HEK293T (cell line): ENCODE measurements at regions not wholly inside any gene's neighbourhood (a gene's known extent, or its start where the extent isn't known, plus 50 kb on each side); places are given as distances from the start of the nearest gene placed in this dataset.

Experiments used
- BHLHE40 ChIP-seq: fragments of 450-650 bp; IDR thresholded peaks from 2 replicates; pipeline ENCODE4 v1.6.1; 2016; ENCODE audit warnings: mild to moderate bottlenecking, moderate library complexity, borderline replicate concordance
- CTBP1 ChIP-seq: fragments of 450-650 bp; IDR thresholded peaks from 2 replicates; pipeline ENCODE4 v1.6.1; 2016; ENCODE audit warnings: borderline replicate concordance
- HDGF ChIP-seq: fragments of 450-650 bp; IDR thresholded peaks from 2 replicates; pipeline ENCODE4 v1.6.1; 2017; ENCODE audit warnings: antibody characterized with exemption, borderline replicate concordance
- SP1 ChIP-seq: fragments of 450-650 bp; IDR thresholded peaks from 2 replicates; pipeline ENCODE4 v1.6.1; 2017
- SUZ12 ChIP-seq: fragments of 450-650 bp; IDR thresholded peaks from 2 replicates; pipeline ENCODE4 v1.6.1; 2016; ENCODE audit warnings: mild to moderate bottlenecking

DNA sequence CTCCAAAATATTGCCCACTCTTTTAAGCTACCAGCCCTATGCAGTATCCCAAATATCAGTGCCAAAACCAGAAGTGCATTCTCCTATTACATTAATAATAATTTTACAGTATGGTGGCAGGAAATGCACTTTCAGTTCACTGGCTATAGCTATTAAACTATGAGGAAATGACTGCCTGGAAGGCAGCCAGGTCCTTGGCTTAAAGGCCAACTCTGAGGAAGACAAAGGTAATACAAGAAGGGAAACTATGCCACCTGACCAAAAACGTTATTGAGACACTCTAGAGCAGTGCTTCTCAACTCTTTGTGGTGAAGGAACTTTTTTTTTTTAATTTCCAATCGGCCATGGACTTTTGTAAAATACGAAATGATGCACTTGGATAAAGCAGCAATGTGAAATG, 133.6 kb upstream of the VAMP7 start:
- TF ChIP-seq BHLHE40 (no peak), CTBP1 (no peak), SUZ12 (no peak), HDGF (no peak), SP1 (no peak)
